ENCODE measurements at regions not wholly inside any gene's neighbourhood (a gene's known extent, or its start where the extent isn't known, plus 50 kb on each side); places are given as distances from the start of the nearest gene placed in this dataset.

DNA sequence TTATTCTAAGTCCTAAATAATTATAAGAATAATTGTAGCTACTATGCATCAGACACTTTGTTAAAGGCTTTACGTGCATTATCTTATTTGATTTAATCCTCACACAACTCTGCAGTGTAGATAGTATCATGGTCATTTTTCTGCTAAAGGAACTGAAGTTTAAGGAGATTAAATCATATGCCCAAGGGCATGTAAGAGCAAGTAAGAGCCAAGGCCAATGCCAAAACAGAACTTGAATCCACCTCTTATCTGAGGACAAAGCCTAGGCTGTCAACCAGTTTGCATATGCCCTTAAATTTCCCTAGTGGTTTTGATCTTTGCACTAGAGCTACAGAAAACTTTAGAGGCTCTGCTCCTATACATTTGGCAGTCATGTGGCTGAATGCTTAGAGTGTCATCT is 65.6 kb upstream of the OR5AK2 start (continued):
- no peak for TF ChIP-seq HDGF (IDR thresholded peaks at IDR 0.05)
- no peak for TF ChIP-seq TCF12 (IDR thresholded peaks at IDR 0.05; ENCODE audit: low read depth, low read length)
- no peak for TF ChIP-seq TAF1 (IDR thresholded peaks at IDR 0.05; ENCODE audit: borderline replicate concordance, low read depth, low read length)
- TF ChIP-seq CHD1 (IDR thresholded peaks at IDR 0.05; ENCODE audit: low read depth, low read length), result no peak
- TF ChIP-seq, protein P1, sequence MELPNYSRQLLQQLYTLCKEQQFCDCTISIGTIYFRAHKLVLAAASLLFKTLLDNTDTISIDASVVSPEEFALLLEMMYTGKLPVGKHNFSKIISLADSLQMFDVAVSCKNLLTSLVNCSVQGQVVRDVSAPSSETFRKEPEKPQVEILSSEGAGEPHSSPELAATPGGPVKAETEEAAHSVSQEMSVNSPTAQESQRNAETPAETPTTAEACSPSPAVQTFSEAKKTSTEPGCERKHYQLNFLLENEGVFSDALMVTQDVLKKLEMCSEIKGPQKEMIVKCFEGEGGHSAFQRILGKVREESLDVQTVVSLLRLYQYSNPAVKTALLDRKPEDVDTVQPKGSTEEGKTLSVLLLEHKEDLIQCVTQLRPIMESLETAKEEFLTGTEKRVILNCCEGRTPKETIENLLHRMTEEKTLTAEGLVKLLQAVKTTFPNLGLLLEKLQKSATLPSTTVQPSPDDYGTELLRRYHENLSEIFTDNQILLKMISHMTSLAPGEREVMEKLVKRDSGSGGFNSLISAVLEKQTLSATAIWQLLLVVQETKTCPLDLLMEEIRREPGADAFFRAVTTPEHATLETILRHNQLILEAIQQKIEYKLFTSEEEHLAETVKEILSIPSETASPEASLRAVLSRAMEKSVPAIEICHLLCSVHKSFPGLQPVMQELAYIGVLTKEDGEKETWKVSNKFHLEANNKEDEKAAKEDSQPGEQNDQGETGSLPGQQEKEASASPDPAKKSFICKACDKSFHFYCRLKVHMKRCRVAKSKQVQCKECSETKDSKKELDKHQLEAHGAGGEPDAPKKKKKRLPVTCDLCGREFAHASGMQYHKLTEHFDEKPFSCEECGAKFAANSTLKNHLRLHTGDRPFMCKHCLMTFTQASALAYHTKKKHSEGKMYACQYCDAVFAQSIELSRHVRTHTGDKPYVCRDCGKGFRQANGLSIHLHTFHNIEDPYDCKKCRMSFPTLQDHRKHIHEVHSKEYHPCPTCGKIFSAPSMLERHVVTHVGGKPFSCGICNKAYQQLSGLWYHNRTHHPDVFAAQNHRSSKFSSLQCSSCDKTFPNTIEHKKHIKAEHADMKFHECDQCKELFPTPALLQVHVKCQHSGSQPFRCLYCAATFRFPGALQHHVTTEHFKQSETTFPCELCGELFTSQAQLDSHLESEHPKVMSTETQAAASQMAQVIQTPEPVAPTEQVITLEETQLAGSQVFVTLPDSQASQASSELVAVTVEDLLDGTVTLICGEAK (IDR thresholded peaks at IDR 0.05; ENCODE audit: borderline replicate concordance), result no peak
- TF ChIP-seq, protein P2, sequence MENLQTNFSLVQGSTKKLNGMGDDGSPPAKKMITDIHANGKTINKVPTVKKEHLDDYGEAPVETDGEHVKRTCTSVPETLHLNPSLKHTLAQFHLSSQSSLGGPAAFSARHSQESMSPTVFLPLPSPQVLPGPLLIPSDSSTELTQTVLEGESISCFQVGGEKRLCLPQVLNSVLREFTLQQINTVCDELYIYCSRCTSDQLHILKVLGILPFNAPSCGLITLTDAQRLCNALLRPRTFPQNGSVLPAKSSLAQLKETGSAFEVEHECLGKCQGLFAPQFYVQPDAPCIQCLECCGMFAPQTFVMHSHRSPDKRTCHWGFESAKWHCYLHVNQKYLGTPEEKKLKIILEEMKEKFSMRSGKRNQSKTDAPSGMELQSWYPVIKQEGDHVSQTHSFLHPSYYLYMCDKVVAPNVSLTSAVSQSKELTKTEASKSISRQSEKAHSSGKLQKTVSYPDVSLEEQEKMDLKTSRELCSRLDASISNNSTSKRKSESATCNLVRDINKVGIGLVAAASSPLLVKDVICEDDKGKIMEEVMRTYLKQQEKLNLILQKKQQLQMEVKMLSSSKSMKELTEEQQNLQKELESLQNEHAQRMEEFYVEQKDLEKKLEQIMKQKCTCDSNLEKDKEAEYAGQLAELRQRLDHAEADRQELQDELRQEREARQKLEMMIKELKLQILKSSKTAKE (IDR thresholded peaks at IDR 0.05; ENCODE audit: low read depth, poor library complexity, severe bottlenecking), result no peak
- TF ChIP-seq EGR1 (IDR thresholded peaks at IDR 0.05; ENCODE audit: borderline replicate concordance in 1 of 2, low read depth in 2 of 2, low read length in 2 of 2), result no peak
- TF ChIP-seq, protein P3, sequence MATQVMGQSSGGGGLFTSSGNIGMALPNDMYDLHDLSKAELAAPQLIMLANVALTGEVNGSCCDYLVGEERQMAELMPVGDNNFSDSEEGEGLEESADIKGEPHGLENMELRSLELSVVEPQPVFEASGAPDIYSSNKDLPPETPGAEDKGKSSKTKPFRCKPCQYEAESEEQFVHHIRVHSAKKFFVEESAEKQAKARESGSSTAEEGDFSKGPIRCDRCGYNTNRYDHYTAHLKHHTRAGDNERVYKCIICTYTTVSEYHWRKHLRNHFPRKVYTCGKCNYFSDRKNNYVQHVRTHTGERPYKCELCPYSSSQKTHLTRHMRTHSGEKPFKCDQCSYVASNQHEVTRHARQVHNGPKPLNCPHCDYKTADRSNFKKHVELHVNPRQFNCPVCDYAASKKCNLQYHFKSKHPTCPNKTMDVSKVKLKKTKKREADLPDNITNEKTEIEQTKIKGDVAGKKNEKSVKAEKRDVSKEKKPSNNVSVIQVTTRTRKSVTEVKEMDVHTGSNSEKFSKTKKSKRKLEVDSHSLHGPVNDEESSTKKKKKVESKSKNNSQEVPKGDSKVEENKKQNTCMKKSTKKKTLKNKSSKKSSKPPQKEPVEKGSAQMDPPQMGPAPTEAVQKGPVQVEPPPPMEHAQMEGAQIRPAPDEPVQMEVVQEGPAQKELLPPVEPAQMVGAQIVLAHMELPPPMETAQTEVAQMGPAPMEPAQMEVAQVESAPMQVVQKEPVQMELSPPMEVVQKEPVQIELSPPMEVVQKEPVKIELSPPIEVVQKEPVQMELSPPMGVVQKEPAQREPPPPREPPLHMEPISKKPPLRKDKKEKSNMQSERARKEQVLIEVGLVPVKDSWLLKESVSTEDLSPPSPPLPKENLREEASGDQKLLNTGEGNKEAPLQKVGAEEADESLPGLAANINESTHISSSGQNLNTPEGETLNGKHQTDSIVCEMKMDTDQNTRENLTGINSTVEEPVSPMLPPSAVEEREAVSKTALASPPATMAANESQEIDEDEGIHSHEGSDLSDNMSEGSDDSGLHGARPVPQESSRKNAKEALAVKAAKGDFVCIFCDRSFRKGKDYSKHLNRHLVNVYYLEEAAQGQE (IDR thresholded peaks at IDR 0.05; ENCODE audit: low read depth, low read length), result no peak

Data from GM12878 (cell line).